Brain microvascular endothelial cell (primary cell): ENCODE measurements at regions not wholly inside any gene's neighbourhood (a gene's known extent, or its start where the extent isn't known, plus 50 kb on each side); places are given as distances from the start of the nearest gene placed in this dataset.
"Not testable (repeated sequence)": the region's sequence is repeated elsewhere in the genome, so short reads cannot be mapped to it uniquely, and the experiment has no call there.

Experiments
- DNase-seq: peaks from one replicate; pipeline ENCODE4 v3.0.0-alpha.2; 2020
- H3K27ac ChIP-seq: fragments of 250-450 bp; sonication (Bioruptor Pico); 2 replicates; pipeline ENCODE4 v1.5.1; 2020; ENCODE audit warnings: mild to moderate bottlenecking, moderate library complexity
- H3K27me3 ChIP-seq: fragments of 250-450 bp; sonication (Bioruptor Pico); replicated peaks from 2 replicates; pipeline ENCODE4 v1.5.1; 2020; ENCODE audit warnings: mild to moderate bottlenecking
- H3K36me3 ChIP-seq: fragments of 250-450 bp; sonication (Bioruptor Pico); replicated peaks from 2 replicates; pipeline ENCODE4 v1.5.1; 2020; ENCODE audit warnings: mild to moderate bottlenecking
- H3K4me3 ChIP-seq: 2 replicates; pipeline ENCODE4 v1.5.1; 2011; ENCODE audit warnings: low read depth, mild to moderate bottlenecking, control low read depth, low read length, moderate library complexity
- CTCF ChIP-seq: IDR thresholded peaks from 2 replicates; pipeline ENCODE4 v1.5.1; 2011; ENCODE audit warnings: low read depth, mild to moderate bottlenecking, moderate library complexity, low read length, control low read depth, inconsistent platforms; ENCODE audit errors: missing control alignments
- in situ Hi-C: cut with HindIII; loops from 2 replicates; pipeline ENCODE4 v1.10.0; 2017; ENCODE audit warnings: low sequenced_read_pairs, low pct_ligation_motif_present

GRCh38 chr6:147441751-147442150 lies 66.7 kb upstream of the SAMD5 start:
- TF ChIP-seq CTCF = no peak
- Histone ChIP-seq H3K27ac (no peak overlapping the region), H3K36me3 (no peaks in the 10 kb centered on the region), H3K4me3 (no peak overlapping the region), H3K27me3 (no peaks in the 10 kb centered on the region)
- DNase-seq = no peak
- in situ Hi-C loops = no loop called here

- in situ Hi-C loops = no loop called here
- H3K36me3 ChIP-seq = no peaks in the 10 kb centered on the region
Observed at GRCh38 chr6:147447835-147448611, 60.5 kb upstream of the SAMD5 start.

GRCh38 chr6:147448775-147449174 lies 59.7 kb upstream of the SAMD5 start:
- in situ Hi-C loops = no loop called here
- Histone ChIP-seq H3K4me3 (no peak overlapping the region), H3K27me3 (no peaks in the 10 kb centered on the region), H3K36me3 (no peaks in the 10 kb centered on the region), H3K27ac (no peak overlapping the region)
- no peak for DNase-seq
- no peak for TF ChIP-seq CTCF

More at GRCh38 chr6:147447835-147448611, 60.5 kb upstream of the SAMD5 start:
- TF ChIP-seq CTCF = no peak
- no peak for DNase-seq
- Histone ChIP-seq H3K4me3 (no peak overlapping the region), H3K27me3 (no peaks in the 10 kb centered on the region), H3K27ac (no peak overlapping the region)

- peak; percentile 15 for DNase-seq
- in situ Hi-C loops = no loop called here
- Histone ChIP-seq H3K4me3 (no peak overlapping the region), H3K27me3 (no peaks in the 10 kb centered on the region), H3K36me3 (no peaks in the 10 kb centered on the region), H3K27ac (no peak overlapping the region)
- no peak for TF ChIP-seq CTCF
Observed at GRCh38 chr6:147449405-147450161, 58.9 kb upstream of the SAMD5 start.

GRCh38 chr6:147453361-147453760 lies 55.1 kb upstream of the SAMD5 start:
- no peak overlapping the region for H3K27ac ChIP-seq
- H3K36me3 ChIP-seq = no peaks in the 10 kb centered on the region
- DNase-seq = no peak
- TF ChIP-seq CTCF = no peak
- H3K27me3 ChIP-seq = no peaks in the 10 kb centered on the region
- no peak overlapping the region for H3K4me3 ChIP-seq
- in situ Hi-C loops = no loop called here

GRCh38 chr6:147454862-147455261 lies 53.6 kb upstream of the SAMD5 start:
- DNase-seq, H3K27me3 ChIP-seq, H3K4me3 ChIP-seq, in situ Hi-C loops, H3K27ac ChIP-seq, H3K36me3 ChIP-seq: not testable (repeated sequence)
